ENCODE measurements at regions not wholly inside any gene's neighbourhood (a gene's known extent, or its start where the extent isn't known, plus 50 kb on each side); places are given as distances from the start of the nearest gene placed in this dataset.

DNA sequence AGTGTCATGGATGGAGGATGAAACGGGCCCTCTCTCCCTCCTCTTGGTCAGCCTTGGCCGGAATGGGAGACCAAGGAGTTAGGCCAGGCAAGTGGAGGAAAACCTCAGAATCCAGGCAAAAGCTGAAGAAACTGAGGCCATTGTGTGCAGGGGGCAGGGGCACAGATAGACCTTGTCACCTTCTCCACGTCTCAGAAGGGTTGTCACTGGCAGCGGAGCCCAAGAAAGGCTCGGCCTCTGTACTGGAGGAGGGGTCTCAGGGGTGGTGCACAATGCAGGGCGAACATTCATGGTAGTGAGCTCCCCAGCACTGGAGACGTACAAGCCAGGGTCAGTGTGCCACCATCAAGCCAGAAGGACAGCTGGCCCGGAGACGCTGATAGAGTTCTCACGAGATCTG lies 139.5 kb downstream of the CPZ start:
- TF ChIP-seq CTCF (IDR thresholded peaks at IDR 0.05) = no peak
- TF ChIP-seq POLR2AphosphoS5 (IDR thresholded peaks at IDR 0.05; ENCODE audit: low read depth, low read length) = no peak
- TF ChIP-seq TCF7L2 (IDR thresholded peaks at IDR 0.05; ENCODE audit: low read depth, low read length) = no peak
- TF ChIP-seq, protein P1, sequence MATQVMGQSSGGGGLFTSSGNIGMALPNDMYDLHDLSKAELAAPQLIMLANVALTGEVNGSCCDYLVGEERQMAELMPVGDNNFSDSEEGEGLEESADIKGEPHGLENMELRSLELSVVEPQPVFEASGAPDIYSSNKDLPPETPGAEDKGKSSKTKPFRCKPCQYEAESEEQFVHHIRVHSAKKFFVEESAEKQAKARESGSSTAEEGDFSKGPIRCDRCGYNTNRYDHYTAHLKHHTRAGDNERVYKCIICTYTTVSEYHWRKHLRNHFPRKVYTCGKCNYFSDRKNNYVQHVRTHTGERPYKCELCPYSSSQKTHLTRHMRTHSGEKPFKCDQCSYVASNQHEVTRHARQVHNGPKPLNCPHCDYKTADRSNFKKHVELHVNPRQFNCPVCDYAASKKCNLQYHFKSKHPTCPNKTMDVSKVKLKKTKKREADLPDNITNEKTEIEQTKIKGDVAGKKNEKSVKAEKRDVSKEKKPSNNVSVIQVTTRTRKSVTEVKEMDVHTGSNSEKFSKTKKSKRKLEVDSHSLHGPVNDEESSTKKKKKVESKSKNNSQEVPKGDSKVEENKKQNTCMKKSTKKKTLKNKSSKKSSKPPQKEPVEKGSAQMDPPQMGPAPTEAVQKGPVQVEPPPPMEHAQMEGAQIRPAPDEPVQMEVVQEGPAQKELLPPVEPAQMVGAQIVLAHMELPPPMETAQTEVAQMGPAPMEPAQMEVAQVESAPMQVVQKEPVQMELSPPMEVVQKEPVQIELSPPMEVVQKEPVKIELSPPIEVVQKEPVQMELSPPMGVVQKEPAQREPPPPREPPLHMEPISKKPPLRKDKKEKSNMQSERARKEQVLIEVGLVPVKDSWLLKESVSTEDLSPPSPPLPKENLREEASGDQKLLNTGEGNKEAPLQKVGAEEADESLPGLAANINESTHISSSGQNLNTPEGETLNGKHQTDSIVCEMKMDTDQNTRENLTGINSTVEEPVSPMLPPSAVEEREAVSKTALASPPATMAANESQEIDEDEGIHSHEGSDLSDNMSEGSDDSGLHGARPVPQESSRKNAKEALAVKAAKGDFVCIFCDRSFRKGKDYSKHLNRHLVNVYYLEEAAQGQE (IDR thresholded peaks at IDR 0.05; ENCODE audit: insufficient read depth in 1 of 2, low read depth in 2 of 2, low read length in 1 of 2) = no peak
- no peak for TF ChIP-seq SIN3A (IDR thresholded peaks at IDR 0.05; ENCODE audit: borderline replicate concordance, insufficient read depth, low read depth, low read length)
